HL-60 (cell line): ENCODE measurements at regions not wholly inside any gene's neighbourhood (a gene's known extent, or its start where the extent isn't known, plus 50 kb on each side); places are given as distances from the start of the nearest gene placed in this dataset.
"Not testable (repeated sequence)": the region's sequence is repeated elsewhere in the genome, so short reads cannot be mapped to it uniquely, and the experiment has no call there.

Experiments used
- DNase-seq, 2 experiments: peaks; one replicate each; pipeline ENCODE4 v3.0.0-alpha.2; 2010 to 2020; ENCODE audit warnings: low read depth in 1 of 2, low spot score in 1 of 2
- H3K27ac ChIP-seq: fragments of 250-450 bp; sonication (Bioruptor Pico); replicated peaks from 2 replicates; pipeline ENCODE4 v1.5.1; 2020; ENCODE audit warnings: mild to moderate bottlenecking, moderate library complexity
- H3K27me3 ChIP-seq: fragments of 250-450 bp; sonication (Bioruptor Pico); 2 replicates; pipeline ENCODE4 v1.5.1; 2021; ENCODE audit warnings: mild to moderate bottlenecking, moderate library complexity; ENCODE audit not compliant: insufficient read depth, poor library complexity, severe bottlenecking
- H3K4me3 ChIP-seq: replicated peaks from 2 replicates; pipeline ENCODE4 v1.5.1; 2011; ENCODE audit warnings: mild to moderate bottlenecking, control low read depth, low read length; ENCODE audit not compliant: insufficient read depth
- CTCF ChIP-seq: IDR thresholded peaks from one replicate; pipeline ENCODE4 v1.5.1; 2011; ENCODE audit warnings: low read length, control low read depth, inconsistent platforms; ENCODE audit not compliant: insufficient read depth
- GABPA ChIP-seq: IDR thresholded peaks from 2 replicates; pipeline ENCODE4 v1.6.1; 2012; ENCODE audit warnings: low read depth
- POLR2AphosphoS5 ChIP-seq: IDR thresholded peaks from 2 replicates; pipeline ENCODE4 v1.6.1; 2012; ENCODE audit warnings: low read depth
- REST ChIP-seq: IDR thresholded peaks from 2 replicates; pipeline ENCODE4 v1.6.1; 2012; ENCODE audit warnings: low read depth; ENCODE audit not compliant: insufficient replicate concordance
- SPI1 ChIP-seq: IDR thresholded peaks from 2 replicates; pipeline ENCODE4 v1.6.1; 2012; ENCODE audit warnings: low read depth, mild to moderate bottlenecking, borderline replicate concordance

- Histone ChIP-seq H3K27ac (no peak overlapping the region), H3K27me3 (peaks cover 2% of the 10 kb centered on the region), H3K4me3 (no peak overlapping the region)
- TF ChIP-seq REST (no peak), POLR2AphosphoS5 (no peak)
- DNase-seq: no peak
Measured at GRCh38 chr3:197419696-197420095, 121.3 kb upstream of the DLG1 start.

- Histone ChIP-seq H3K27ac (no peak overlapping the region), H3K4me3 (no peak overlapping the region), H3K27me3 (peaks cover 2% of the 10 kb centered on the region)
- no peak for TF ChIP-seq CTCF
- TF ChIP-seq POLR2AphosphoS5: no peak
- TF ChIP-seq SPI1: no peak
- no peak for DNase-seq
Measured at GRCh38 chr3:197417911-197418618, 119.7 kb upstream of the DLG1 start.

DNA sequence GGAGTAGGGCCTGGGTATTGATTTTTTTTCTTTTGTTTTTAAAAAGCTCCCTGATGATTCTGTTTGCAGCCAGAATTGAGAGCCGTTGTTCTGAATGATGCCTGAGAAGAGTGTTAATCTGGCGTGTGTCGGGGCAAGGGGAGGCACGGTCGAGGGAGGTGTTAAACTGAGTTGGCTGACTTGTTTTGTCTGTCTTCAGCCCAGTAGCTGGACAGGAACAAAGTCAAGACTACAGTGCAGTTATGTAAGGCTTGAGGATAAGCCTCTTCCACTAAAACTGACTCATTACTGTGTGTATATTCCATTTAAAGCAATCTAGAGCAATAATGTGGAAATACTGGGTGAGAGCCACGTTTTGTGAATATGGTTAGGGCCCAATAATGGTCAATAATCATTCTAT lies 119.0 kb upstream of the DLG1 start:
- no peak overlapping the region for H3K27ac ChIP-seq
- peaks cover 2% of the 10 kb centered on the region for H3K27me3 ChIP-seq
- DNase-seq: no peak

GRCh38 chr3:197411899-197412298 lies 113.5 kb upstream of the DLG1 start:
- H3K4me3 ChIP-seq, H3K27me3 ChIP-seq, DNase-seq, H3K27ac ChIP-seq: not testable (repeated sequence)

More for the DNA sequence above, 119.0 kb upstream of the DLG1 start:
- TF ChIP-seq GABPA (no peak), POLR2AphosphoS5 (no peak), SPI1 (no peak), REST (no peak), CTCF (no peak)
- no peak overlapping the region for H3K4me3 ChIP-seq

- not testable (repeated sequence) for H3K4me3 ChIP-seq, H3K27me3 ChIP-seq, H3K27ac ChIP-seq, DNase-seq
Measured at GRCh38 chr3:197410170-197410569, 111.8 kb upstream of the DLG1 start.
